CD4-positive, alpha-beta T cell treated with Interleukin-17A for 1 hour (primary cell): ENCODE measurements at regions not wholly inside any gene's neighbourhood (a gene's known extent, or its start where the extent isn't known, plus 50 kb on each side); places are given as distances from the start of the nearest gene placed in this dataset.

Experiments
- DNase-seq: peaks from one replicate; pipeline ENCODE4 v3.0.0-alpha.2; 2020

DNA sequence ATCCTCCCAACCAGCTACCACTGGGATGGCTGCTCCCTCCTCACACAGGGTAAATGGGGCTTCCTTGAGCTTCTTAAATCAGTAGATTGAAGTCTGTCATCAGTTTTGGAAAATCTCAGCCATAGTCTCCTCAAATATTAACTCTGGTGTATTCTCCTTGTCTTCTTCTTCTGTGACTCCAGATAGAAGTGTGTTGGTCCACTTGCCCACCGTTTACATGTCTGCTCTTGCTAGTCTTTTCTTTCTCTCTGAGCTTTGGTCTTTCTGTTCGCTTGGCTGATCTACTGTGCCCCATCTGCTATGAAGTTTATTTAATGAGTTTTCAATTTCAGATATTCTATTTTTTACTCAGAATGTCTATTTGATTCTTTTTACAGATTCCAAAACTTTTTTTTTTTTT, 281.7 kb upstream of the HDAC4 start:
- no peak for DNase-seq

DNA sequence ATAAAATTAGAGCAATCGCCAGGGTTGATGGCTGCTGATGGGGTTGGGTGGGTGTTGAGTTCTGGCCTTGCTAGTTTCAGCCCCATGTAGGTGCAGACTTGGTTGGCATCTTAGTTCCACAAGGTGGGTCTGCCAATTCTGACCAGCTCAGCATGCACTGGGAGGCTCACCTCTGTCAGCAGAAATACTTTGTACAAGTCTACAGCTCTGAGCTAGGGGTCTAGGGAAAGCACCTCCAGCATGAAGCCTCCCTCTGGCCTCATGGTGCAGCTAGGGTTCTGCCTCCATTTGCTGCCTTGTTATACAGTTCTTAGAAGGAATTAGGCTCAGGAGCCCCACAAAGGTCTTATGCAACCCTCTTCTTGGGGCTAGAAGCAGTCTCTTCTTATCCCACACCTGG, 278.9 kb upstream of the HDAC4 start:
- DNase-seq: no peak

- DNase-seq: no peak
These were observed 278.0 kb upstream of the HDAC4 start for GRCh38 chr2:239678666-239679296.

GRCh38 chr2:239678186-239678490, 277.3 kb upstream of the HDAC4 start:
- no peak for DNase-seq

DNA sequence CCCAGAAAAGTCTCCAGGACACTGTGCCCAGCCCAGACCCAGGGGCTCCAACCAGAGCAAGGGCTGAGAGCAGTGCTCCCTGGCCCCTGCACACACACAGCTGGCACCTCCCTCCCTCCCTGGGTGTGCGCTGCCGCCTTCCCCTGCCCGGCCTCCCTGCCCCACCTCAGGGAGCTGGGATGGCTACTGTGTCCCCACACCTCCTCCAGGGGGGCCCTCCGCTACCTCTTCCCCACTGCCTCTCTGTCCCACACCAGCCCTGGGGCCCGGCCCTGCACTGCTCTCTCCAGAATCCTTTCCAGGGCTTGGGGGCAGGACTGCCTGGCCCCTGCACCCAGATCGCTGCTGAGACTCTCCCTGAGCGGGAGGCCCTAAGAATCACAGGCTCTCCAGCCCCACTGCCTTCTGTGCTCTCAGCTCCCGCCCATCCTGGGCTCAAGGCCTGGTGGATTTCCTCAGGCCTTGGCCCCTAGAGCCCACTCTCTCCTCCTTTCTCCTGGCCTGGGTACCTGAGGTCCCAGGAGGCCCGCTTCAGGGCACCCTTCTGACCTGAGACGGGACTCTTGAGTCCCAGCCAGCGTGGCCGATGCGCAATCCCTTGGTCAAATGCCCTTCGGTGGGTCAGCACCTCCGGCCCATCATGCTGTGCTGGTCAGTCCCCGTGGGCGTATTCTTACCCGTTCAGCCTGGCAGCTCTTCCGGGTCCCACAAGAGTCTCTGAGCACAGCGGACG, 276.8 kb upstream of the HDAC4 start:
- no peak for DNase-seq

GRCh38 chr2:239676716-239677452, 276.1 kb upstream of the HDAC4 start:
- DNase-seq: no peak

GRCh38 chr2:239675826-239676715, 275.3 kb upstream of the HDAC4 start:
- DNase-seq: no peak

DNA sequence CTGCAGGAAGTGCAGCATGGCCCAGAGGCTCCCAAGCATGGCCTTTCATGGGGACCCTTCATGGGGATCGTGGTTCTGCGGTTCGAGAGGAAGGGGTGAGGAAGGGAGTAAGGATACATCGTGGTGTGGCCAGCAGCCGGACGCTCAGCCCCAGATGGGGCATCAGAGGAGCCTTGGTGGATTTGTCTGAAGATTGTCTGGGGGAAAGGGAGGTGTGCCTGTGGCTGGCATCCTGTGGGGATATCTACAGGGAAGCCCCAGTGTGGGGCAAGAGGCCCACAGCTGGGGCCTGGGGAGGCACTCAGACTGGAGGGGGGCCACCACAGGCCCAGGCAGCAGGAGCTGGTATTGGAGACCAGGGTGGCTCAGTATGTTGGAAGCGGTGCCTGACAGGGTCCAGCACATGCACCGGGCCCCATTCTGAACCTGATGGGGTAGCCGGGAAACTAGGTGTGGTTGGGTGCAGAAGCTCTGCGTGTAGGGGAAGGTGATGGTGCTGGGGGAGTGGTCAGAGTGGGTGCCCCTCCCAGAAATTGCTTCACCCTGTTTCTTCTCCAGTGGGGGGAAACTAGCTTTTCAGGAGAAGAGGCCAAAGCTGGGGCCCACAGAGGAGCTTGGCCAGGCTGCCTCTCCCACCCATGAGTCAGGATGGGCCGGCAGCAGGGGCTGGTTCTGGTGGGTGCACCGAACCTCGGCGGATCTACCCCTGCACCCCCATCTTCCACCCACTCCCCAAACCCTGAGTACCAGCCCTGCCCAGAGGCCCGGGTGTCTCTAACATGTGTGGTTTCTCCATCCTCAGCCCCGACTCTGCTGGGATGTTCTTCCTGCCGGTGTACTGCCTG, 274.4 kb upstream of the HDAC4 start:
- DNase-seq: no peak

DNA sequence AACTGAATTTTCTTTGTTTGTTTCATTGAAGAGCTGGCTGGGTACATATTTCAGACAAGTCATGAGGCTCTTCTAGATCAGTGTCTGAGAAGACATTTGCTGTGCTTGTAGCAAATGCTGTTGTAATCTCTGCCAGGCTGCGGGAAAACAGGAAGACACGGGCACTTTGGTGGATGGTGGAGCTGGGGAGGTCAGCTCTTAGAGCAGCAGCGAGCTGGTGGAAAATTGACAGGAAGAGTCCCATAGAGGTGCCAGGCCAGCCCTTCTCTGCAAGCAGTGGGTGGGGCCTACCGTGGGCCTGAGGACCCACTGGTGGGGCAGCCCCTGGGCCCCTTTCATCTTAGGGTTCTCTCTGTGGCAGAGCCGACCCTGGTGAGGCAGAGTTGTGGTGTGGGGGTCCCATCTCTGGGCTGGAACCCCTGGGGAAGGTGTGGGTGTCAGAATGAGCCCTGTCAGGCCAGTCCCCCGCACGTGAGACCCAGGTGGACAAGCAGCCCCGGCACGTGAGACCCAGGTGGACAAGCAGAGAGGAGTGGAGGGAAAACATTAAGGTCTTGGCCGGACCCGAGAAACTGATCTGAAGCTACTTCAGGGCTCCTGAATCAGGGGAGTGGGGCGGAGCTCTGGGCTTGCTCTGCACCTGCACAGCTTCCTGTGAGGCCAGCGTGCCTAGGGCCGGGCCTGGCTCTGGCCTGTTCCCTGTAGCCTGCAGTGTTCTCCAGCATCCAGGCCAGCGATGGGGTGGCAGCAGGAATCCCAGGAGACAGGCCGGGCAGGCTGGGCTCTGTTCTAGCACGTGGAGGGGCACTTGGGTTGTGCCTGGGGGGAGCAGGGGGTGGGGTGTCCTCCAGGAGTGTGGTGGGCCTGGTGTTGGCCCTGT, 273.5 kb upstream of the HDAC4 start:
- DNase-seq: no peak

DNA sequence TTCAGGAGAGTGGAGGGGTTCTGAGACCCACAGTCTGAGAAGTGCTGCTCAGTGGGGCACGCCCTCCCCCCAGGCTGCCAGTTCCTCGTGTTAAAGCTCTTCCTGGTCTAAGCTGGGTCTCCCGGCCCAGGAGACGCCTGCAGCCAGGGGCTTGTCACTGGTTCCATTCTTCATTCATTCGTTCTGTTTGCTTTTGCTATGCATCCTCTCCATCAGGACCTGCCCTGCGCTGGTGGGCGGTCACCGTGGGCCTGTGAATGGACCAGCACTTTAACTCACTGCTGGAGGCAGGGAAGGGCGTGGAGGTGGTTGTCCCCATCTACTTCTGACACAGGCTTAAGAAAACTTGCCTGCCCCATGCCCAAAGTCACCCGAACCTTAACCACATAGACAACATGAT, 272.8 kb upstream of the HDAC4 start:
- no peak for DNase-seq

DNA sequence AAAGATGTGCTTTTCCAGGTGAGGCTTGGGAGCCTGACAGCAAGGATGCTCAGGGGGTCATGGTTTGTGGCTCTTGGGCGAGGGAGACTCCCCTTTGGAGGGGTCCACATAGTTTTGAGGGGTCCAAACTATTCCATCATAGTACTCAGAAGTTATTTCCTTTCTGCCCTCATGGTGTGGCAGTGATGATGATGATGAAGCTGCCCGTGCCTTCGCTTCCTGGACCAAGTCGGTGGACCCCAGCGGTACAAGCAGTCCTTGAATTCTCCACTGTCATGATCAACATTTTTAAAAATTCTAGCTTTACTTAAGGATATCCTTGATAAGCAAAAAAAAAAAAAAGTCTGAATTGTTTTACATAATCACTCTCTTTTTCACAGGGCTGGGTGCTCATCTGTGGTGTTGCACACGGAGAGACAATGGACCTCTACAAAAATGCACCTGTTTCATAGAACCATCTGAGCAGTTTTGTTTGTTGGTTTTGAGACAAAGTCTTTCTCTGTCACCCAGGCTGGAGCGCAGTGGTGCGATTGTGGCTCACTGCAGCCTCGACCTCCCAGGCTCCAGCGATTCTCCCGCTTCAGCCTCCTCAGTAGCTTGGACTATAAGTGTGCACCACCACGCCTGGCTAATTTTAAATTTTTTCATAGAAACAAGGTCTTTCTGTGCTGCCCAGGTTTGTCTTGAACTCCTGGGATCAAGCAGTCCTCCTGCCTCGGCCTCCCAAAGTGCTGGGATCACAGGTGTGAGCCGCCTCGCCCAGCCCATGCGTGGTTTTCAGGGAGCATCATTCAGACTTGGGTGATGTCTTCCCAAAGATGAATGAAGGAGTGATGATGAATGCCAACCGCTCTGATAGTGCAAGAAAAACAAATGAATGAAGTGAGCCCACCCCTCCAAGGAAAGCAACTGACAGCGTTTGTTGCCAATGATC, 271.4 kb upstream of the HDAC4 start:
- no peak for DNase-seq

DNA sequence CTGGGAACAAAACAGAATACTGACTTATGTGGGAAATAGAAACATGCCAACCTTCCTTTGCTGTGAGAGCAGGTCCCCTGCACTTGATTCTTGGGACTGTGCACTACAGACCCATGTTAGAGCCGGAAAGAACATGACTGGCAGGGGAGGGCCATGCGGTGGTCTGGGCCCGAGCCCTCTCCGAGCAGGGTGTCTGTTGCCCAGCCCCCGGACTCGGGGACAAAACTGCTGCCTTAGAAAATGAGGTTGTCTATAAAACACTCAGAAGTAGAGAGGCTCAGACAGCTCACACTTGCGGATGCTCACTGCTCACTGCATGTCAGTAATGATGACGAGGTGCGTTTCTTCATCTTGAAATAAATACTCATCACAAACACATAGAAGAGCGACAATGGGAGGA, 270.7 kb upstream of the HDAC4 start:
- DNase-seq: no peak

- DNase-seq: no peak
These were observed 269.8 kb upstream of the HDAC4 start for GRCh38 chr2:239670463-239671120.

DNA sequence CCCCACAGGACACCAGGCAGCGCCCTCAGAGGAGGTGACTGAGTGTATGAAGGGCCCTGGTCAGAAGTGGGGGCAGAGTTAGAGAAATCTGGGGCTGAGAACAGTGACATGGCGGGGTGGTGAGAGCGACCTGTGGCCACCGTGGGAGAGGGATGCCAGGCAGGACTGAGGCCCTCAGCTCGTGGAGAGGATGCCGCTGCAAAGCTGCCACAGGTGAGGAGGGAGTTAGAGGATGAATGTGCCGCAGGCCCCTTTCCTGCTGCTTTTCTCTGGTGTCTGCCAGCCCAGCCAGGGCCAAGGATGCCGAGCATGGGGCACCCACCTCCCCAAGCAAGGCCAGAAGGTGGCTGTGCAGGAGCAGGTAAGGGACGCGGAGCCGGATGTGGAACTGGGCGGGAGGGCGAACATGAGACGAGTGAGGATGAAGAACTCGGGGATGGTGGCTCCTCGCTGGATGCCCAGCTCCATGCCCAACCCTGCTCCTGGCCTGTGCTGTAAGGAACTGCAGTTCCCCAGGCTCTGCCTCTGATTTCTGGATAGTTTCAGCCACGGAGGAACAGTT, 269.2 kb upstream of the HDAC4 start:
- no peak for DNase-seq

DNA sequence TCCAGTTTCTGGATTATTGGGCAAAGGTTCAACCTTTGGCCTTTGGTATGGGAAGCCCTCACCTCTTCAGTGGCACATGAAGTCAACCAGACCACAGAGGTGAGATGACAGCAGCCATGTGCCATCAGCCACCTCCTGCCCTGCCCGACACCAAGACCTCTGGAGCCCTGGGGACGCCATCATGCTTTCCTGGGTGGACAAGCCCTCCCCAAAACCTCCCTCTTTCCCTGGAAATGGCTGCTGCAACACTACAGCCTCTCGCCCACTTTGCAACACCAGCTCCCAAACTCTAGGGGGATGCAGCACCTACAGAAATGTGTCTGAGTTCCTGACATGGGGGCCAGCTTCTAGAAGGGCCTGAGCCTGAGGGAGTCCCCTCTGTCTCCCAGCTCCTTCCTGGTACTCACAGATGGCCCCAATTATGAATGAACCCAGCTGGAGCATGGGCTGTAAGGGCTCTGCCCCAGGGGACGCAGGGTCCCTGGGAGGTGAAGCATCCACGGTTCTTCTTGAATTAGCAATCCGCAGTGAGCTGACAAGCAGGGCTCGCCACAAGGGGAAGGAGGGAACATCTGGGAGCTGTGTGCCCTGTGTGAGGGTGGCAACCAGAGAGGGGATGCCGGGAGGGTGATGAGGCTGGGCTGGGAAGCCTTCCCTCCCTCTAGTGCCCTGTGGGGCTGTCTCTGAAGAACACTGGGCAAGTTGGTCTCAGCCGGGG, 268.5 kb upstream of the HDAC4 start:
- no peak for DNase-seq

- DNase-seq: no peak
These were observed 267.8 kb upstream of the HDAC4 start for GRCh38 chr2:239668651-239669050.

DNA sequence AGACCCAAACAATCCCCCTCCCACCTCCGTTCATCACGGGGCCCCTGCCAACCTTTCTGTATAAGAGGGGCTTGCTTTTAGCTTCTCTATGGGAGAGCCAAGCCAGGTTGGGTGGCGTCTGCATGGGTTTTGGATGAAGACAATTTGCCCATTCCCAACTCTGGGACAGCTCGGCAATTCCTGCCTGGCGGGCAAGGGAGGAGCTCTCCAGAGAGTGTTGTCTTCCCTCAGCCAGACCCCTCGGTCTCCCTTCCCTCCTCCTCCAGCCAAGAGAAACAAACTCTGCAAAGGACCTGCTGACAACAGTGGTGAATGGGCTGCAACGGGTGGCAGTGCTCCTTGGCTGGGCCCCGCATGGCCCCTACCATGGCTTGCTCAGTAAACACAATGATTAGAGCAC, 267.2 kb upstream of the HDAC4 start:
- DNase-seq: no peak

DNA sequence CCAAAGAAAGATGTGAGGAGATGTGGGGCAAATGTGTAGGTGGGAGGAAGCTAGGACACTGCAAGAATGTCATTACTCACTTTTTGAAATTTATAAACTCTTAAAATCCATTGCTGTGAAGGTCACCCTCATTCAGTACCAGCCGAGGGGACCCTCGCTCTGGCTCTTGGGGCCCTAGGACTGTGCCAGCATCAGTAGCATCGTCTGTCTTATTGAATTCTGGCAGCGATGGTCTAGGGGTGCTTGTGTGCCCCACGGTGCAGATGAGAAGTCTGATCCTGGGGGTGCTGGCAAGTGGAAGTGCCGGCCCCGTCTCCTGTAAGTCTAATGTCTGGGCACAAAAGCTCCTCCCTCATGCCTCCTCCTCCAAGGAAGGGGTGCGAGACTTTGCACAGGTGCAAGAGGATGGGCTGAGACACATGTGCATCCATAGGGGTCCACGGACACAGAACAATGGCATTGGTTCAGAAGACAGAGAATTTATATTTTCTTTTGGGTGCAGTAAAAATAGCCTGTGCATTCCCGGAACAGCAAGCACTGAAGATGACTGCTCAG, 266.7 kb upstream of the HDAC4 start:
- no peak for DNase-seq
